RPMI8226 (cell line): ENCODE measurements at regions not wholly inside any gene's neighbourhood (a gene's known extent, or its start where the extent isn't known, plus 50 kb on each side); places are given as distances from the start of the nearest gene placed in this dataset.
A peak's percentile ranks its signal among the peaks of the same experiment; 100 is the strongest.

Experiments used
- DNase-seq: peaks from one replicate; pipeline ENCODE4 v3.0.0-alpha.2; 2015

DNA sequence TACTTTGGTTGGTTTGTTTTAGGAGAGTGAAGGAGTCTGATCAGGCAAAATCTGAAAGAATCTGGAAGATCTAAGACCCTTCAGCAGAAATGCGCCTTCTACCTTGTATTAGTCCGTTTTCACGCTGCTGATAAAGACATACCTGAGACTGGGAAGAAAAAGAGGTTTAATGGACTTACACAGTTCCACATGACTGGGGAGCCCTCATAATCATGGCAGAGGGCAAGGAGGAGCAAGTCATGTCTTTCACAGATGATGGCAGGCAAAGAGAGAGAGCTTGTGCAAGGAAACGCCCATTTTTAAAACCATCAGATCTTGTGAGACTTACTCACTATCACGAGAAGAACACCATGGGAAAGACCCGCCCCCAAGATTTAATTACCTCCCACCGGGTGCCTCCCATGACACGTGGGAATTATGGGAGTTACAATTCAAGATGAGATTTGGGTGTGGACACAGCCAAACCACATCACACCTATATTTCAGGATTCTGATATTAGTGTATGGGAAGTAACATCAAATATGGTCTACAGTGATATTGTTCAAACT, 99.3 kb downstream of the GLUL start:
- DNase-seq = no peak

DNA sequence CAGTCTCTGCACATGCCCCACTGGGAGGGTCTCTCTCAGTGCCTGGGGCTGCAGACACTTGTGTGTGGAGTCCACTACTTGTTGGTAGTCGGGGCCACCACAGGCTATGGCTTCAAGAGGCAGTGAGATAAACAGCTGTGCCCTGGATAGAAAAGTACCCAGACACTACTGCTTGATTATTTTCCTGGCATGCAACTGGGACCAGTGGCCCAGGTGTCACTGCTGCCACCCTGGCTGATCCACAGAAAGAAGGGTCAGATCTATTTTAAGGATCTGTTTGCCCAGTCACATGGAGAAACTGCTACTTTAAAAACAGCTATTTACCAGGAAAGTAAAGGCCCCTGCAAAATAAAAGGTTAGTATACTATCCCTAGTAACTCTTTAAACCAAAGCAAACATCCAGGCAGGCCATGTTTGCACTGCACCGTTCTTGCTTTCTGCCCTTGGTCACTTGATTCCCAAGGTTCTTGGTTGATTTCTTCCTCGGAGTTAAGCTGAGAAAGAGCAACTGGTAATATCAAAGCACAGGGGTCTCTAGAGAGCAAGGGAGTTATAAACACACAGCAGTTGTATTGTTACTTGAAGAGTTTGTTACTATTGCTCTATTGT, 99.9 kb downstream of the GLUL start:
- no peak for DNase-seq

DNA sequence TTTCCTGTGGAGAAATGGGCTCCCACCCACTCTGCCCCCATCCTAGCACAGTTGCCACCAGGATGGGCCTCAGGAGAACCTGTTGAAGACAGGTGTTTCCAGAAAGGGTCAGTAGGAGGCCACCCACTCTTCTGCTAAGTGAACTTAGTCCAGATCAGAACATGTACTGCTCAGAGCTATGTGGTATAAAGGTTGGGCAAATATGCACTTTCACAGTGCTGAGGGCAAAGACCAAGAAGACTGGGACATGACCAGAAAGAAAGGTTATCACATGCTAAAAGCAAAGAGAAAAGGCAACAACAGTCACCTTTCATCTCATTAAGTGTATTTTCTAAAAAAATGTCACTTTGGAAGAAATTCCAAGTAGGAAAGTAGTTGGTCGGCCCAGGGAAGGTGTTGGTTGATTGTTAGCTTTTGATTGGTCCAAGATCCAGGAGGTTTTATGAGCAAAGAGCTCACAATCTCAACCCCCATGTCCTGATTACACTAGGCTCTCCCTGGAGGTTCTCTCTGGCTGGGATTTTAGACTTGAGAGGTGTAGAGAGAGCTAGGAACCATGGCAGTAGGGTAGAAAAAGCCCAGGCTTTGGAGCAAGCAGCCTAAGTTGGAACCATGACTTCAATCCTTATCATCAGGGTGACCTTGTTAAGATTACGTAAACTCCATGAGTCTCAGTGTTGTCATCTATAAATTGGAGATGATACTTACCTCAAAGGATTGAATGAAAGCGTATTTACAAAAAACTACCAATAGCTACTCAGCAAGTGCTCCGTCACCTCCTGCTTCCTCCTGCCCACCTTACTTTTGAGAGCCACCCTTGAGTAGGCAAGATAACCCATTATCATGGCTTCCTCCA, 102.6 kb downstream of the GLUL start:
- DNase-seq = no peak

DNA sequence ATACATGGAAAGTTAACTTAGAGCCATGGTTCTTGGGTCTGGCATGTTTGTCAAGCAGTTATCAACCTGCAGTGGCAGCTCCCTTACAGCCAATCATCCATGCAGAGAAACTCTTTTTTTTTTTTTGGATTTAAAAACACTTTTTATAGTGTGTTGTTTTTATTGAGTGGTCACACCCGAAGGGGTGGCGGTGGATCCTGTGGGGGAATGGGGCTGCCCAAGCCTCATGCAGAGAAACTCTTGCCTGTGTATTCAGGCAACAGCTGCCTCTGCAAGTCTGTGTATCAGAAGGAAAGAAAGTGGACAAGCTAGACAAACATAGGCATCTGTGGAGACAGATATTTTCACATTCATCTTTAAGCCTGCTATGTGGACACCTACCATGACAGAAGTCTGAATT, 104.8 kb downstream of the GLUL start:
- no peak for DNase-seq

DNA sequence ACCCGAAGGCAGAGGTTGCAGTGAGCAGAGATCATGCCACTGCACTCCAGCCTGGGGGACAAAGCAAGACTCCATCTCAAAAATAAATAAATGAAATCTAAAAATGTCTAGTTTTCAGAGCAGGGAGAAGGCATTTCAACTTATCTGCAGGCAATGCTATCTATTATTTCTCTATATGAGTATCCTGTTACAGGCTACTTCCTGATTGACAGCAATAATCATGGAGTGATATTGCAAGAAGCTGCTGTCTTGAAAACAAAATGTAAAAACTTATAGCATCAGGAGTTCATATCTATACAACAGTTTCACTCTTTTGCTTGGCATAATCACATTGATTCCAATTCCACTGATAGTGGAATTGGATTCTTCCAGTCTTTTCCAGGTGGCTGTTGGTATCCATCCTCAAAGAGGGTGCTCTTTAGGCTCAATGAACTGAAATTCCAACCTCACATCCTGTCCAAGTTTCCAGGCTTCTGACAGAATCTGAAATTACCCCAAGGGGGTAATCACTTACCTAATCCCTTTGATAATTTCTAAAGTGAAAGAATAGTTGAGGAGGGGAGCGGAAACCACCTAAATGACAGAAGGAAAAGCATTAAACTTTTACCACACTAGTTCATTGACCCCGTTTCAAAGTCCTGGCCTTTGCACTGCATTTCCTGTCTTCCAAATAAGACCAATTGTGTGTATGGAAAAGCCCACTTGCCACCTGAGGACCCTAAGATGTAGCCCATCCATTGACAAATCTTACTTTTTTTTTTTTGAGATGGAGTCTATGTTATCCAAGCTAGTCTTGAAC, 107.6 kb downstream of the GLUL start:
- no peak for DNase-seq

DNA sequence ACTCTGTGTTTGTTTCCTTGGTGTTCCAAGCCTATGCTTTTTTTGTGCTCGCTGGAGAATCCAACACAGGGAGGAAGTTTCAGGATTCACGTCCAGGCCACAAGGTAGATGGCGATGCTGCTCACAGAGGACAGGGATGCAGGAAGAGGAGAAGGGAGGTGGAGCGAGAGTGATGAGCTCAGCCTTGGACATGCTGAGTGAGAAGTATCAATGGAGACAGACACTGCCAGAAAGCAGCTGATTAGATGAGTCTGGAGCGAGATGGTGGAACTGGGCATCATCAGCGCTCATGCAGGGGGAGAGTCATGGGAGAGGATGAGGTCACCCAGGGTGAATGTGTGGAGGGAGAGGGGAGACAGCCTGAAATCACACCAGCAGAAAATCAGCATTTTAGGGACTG, 110.0 kb downstream of the GLUL start:
- DNase-seq = no peak

DNA sequence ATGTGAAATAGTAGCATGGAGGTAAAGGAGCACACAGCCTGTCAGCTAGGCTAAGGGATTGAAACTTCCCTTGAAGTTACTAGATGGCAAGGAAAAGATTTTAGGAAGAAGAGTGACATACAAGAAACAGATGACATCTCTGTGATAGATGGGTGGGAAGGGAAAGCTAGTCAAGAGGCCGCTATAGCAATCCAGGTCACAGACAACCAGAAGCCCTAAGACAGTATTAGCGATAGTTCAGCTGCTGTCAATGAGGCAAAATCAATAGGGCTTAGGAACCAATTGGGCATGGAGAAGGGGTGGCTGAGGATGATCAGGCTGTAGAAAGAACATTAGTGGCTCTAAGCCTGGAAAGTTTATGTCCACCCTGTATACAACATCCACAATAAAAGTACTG, 111.1 kb downstream of the GLUL start:
- no peak for DNase-seq

DNA sequence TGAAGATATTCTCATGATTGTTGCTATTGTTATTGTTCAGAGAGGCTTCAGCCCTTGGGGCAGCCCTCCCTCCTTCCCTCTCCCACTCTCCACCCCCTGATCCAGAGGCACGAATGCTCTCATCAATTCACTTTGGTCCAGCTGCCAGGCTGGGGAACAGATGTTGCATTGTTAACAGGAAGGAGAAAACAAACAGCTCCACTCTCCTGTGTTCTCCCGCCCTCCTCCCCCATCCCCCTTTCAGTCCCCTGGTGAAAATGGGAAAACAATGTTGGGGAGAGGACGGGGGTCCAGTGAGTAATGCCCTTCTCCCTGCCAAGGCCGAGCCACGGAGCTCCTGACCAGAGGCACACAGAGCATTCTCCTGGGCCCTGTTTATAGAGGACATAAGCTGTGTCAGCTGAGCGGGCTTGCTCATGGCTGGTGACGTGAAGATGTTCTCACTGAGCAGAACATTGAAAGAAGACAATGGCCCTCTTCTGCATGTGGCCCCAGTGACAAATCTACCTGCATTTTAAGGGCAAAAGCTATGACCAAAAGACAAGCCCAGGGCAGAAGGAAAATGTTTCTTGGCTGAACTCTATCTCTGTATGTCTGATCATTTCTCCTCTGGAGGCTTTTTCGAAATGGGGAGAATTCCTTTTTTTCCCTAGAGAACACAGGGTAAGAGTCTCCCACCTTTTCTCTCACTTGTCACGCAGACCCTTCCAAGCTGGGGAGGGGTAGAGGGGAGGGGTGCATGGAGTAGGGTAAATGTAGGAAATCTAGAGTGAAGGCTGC, 111.7 kb downstream of the GLUL start:
- no peak for DNase-seq

DNA sequence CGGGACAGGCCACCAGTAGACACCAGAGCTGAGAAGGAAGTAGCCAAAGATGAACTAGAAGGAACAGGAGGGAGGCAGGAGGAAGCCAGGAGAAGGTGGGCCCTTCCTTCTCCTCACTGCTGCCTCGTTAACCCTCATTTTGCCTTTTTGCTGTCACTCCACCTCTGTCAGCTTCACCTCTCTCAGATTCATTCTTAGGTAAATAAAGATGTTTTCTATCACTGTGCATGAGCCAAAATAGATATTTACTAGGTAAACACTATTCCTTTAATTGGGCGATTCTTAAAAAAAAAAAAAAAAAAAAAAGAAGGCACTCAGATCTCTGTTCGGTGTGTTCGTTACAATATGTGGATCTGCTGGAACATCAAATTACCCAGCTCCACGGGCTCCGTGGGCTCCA, 112.3 kb downstream of the GLUL start:
- DNase-seq = no peak

DNA sequence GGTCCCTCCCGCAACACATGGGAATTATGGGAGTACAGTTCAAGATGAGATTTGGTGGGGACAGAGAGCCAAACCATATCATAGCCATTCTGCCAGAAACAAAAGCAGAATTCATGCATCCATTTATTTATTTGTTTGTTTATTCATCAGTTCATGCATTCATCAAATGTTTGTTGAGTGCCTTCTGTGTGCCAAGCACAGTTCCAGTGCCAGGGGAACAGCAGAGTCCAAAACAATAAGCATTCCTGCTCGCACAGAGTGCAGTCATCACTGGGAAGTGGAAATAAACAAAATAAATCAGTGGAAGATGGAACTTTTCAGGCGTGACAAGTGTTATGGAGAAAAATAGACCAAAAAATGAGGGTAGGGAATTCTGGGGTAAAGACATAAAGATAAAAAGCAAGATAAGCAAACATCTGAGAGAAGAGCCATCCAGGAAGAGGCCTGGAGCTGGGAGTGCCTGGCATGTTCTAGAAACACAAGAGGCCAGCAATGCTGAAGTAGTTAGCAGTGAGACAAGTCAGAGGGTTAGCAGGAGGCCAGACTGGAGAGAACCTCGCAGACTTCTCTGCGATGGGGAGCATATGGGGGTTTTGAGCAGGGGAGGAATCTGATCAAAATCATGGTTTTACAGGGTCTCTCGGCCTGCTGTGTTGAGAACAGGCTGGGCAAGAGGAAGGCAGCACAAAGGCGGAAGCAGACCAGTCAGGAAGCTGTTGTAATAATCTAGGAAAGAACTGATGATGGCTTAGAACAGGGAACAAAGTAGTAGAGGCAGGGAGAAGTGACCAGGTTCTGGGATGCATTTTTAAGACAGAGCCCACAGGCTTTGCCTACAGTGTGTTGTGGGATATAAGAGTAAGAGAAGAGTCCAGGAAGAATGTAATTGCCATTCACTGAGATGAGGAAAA, 113.2 kb downstream of the GLUL start:
- DNase-seq = no peak

DNA sequence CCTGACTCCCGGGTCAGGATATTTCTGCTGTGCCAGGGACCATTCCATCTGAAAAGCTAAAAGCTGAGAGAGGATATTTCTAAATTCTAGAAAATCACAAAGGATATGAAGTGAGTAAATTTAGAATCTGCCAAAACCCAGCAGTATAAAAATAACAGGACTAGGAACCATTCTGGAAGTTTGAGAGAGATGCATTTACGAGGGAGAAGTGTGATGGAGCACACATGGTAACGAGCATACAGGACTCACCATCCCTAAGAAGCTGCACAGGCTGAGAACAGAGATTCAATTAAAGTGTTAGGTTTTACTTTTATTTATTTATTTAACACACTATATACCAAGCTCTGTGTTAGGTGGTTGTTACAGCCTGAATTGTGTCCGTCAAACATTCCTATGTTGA, 116.3 kb downstream of the GLUL start:
- no peak for DNase-seq

DNA sequence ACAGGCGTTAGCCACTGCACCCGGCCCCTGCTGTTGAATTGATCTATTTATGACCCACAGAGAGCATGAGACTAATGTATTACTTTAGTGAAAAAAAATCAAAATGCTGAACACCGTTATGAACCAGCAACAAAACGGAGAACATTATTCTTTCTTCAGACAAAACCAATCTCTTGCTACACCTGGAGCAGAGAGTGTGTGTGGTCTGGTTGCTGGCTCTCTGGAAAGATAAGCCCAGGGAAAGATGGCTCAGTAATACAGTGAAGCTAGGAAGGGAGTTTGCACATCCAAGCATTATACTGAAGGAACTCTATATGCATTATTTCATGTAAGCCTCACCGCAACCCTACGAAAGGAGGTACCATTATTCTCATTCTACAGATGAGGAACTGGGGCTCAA, 117.0 kb downstream of the GLUL start:
- no peak for DNase-seq

DNA sequence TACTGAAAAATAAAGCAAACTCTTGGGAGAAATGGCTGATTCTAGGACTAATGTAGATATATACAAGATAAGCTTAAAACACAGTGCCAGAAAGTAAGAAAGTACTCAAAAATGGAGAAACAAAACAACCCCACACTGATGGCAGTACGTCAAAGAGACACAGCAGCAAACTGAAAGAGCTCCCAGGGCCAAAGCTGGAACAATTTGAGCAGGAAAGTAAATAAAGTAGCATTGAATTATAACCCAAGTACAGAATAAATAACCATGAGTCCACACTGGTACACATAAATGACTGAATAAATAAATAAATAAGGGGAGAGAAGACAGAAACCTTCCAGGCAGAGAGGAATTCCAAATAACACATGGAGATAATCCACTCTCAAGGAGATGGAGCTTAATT, 120.9 kb downstream of the GLUL start:
- DNase-seq = no peak

DNA sequence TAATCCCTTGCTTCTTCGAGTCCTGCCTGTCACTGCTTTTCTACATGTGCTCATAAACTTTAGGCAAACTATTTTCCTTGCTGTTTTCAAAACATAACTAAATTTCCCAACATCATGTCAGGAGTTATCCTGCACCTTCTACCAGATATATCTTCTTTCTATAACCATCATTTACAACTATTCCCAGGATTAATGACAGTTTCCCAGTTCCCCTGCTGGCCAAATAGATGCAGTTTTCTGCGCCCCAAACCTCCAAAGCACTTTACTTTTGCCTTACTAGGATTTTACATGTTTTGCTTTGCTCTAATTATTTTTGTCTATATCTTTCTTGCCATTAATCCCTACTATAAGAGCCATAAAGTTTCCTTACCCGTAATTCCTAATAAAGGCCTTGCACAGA, 122.5 kb downstream of the GLUL start:
- no peak for DNase-seq

DNA sequence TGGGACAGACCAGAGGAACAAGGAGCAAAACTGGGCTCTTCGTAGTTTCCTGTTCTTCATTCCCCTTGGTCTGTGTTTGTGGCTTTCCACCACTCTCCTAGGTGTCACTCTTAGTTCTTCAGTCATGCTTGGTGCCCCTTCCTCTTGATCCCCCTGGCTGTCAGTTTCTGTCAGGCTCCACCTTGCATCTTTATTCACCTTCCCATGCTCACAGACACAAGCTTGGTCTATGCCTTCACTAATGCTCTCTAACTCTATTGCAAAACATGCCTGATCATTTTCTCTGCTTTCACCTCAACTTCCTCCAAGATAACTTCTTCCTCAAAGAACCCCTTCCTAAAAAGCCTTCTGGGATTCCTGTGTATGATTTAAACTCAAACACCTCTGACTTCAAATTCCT, 122.9 kb downstream of the GLUL start:
- no peak for DNase-seq

DNA sequence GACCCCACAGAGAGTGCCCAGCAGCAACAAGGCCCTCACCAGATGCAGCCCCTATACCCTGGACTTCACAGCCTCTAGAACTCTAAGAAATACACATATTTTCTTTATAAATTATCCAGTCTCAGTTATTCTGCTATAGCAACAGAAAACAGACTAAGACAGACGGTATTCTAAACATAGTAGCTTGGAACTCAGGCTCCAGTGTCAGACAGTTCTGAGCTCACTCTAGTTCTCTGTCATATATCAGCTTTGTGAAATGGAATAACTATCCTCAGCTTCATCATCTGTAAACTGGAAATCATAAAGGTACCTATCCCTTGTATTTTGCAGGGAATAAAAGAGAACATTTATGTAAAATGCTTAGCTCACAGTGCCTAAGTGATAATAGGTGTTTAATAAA, 127.4 kb downstream of the GLUL start:
- DNase-seq = no peak

DNA sequence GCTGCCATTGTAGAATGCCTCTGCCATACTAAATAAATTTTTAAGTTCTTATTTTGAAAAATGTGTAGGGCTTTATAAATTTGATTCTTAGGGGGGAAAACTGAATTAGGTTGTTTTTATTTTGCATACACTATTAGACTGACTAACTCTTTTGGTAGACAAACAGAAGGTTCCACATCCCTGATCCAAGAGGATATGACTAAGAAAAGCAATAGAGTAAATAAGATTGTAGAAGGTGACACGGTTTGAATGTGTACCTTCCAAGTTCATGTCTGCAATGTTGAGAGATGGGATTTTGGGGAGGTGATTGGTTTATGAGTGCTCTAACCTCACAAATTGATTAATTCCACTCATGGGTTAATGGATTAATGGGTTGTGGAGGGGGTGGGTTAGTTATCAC, 127.9 kb downstream of the GLUL start:
- no peak for DNase-seq

DNA sequence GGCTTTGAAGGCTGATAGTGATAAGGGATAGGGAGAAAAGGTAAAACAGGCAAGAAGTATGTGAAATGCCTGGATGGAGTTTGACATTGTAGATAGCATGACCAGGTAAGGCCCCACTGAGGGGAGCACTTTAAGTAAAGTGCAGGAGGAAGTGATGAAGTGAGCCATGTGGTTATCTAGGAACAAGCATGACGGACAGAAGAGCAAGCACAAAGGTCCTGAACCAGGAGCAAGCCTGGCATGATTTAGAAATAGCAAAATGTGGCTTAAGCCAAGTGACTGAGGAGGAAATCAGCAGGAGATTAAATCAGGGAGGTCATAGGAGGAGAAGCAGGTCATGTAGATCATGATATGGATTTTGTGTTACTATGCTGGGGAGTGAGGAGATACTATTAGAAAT, 129.2 kb downstream of the GLUL start:
- DNase-seq = no peak

DNA sequence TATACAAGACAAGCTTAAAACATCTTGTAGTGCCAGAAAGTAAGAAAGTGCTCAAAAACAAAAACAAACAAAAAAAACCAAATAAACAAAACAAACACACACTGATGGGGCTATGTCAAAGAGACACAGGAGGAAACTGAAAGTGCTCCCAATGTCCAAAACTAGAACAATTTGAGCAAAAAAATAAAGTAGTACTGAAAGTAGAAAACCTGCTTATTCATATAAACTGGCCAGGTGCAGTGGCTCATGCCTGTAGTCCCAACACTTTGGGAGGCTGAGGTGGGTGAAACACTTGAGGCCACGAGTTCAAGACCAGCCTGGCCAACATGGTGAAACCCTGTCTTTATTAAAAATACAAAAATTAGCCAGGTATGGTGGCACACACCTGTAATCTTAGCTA, 129.9 kb downstream of the GLUL start:
- DNase-seq = peak; percentile 60

DNA sequence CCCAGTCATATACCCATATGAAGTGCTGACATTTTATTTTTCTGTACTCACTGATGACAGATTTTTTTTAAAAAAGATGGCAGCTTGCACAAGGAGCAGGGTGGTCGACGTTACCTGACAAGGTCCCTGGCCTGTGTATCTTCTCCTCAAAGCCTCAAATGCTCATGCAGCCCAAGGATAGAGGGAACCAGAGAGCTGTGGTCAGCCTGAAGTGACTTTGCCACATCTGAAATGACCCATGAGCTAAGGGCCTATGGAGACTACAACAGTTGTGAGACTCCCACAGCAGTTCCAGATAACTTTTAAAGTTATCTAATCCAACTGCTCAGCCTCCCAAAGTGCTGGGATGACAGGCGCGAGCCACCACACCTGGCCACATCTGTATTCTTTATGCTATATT, 131.1 kb downstream of the GLUL start:
- DNase-seq = peak; percentile 20

DNA sequence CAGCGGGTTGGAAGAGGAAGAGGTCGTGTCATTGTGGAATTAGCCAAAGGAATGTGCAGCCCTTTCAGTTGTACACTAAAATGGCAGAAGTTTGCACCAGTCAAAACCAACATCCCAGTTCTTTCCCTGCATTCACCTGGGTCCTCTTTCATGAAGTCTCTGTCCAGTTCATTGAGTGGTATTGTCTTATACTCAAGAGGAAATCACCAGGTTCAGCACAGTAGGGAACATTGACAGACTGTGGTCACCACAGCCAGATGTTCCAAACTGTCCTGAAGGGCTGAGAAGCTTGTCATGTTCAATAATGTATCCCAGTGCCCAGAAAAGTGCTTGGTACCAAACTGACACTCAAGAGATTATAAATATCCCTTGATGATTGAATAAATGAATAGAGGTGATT, 131.6 kb downstream of the GLUL start:
- peak; percentile 42 for DNase-seq
